ENCODE measurements at regions not wholly inside any gene's neighbourhood (a gene's known extent, or its start where the extent isn't known, plus 50 kb on each side); places are given as distances from the start of the nearest gene placed in this dataset.

DNA sequence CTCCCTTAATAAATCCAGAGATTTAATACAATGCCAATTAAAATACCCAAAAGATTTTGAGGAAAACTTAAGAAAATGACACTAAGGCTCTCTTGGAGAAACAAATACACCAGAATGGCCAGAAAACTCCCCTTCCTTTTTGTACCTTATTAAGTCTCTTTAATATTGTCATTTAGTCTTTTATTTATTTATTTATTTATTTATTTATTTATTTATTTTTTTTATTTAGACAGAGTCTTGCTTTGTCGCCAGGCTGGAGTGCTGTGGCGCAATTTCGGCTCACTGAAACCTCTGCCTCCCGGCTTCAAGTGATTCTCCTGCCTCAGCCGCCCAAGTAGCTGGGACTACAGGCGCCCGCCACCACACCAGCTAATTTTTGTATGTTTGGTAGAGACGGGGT lies 210.6 kb downstream of the DACT1 start:
- TF ChIP-seq, protein P1, sequence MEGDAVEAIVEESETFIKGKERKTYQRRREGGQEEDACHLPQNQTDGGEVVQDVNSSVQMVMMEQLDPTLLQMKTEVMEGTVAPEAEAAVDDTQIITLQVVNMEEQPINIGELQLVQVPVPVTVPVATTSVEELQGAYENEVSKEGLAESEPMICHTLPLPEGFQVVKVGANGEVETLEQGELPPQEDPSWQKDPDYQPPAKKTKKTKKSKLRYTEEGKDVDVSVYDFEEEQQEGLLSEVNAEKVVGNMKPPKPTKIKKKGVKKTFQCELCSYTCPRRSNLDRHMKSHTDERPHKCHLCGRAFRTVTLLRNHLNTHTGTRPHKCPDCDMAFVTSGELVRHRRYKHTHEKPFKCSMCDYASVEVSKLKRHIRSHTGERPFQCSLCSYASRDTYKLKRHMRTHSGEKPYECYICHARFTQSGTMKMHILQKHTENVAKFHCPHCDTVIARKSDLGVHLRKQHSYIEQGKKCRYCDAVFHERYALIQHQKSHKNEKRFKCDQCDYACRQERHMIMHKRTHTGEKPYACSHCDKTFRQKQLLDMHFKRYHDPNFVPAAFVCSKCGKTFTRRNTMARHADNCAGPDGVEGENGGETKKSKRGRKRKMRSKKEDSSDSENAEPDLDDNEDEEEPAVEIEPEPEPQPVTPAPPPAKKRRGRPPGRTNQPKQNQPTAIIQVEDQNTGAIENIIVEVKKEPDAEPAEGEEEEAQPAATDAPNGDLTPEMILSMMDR (IDR thresholded peaks at IDR 0.05 in 8 of 11, conservative IDR thresholded peaks at IDR 0.05 in 3 of 11): no peak
- TF ChIP-seq POLR2AphosphoS5 (IDR thresholded peaks at IDR 0.05): no peak
- no peak for TF ChIP-seq POLR2A (IDR thresholded peaks at IDR 0.05)
